ENCODE measurements at regions not wholly inside any gene's neighbourhood (a gene's known extent, or its start where the extent isn't known, plus 50 kb on each side); places are given as distances from the start of the nearest gene placed in this dataset.
"Not testable (repeated sequence)": the region's sequence is repeated elsewhere in the genome, so short reads cannot be mapped to it uniquely, and the experiment has no call there.

- Histone ChIP-seq H3K27ac (ENCODE audit: low read depth in 2 of 2, low read length in 2 of 2) (no peak overlapping the region), H3K9me3 (ENCODE audit: control insufficient read depth in 2 of 2, low read length in 2 of 2) (no peaks in the 10 kb centered on the region), H3K36me3 (ENCODE audit: control insufficient read depth in 2 of 2, insufficient read depth in 2 of 2, low read length in 2 of 2) (no peaks in the 10 kb centered on the region), H3K4me1 (ENCODE audit: control insufficient read depth in 2 of 2, insufficient read depth in 2 of 2, low read length in 2 of 2) (no peaks in the 10 kb centered on the region), H3K9ac (ENCODE audit: low read depth in 1 of 2, low read length in 2 of 2) (no peak overlapping the region), H3K4me3 (ENCODE audit: low read length in 2 of 2) (no peak overlapping the region), H3K27me3 (ENCODE audit: control insufficient read depth in 2 of 2, insufficient read depth in 2 of 2, low read length in 2 of 2) (no peaks in the 10 kb centered on the region)
Measured at GRCh38 chr7:106456329-106456728, 171.5 kb upstream of the NAMPT start.

GRCh38 chr7:106452031-106452851 lies 167.5 kb upstream of the NAMPT start:
- H3K9me3 ChIP-seq (ENCODE audit: control insufficient read depth in 2 of 2, low read length in 2 of 2): no peaks in the 10 kb centered on the region
- H3K9ac ChIP-seq (ENCODE audit: low read depth in 1 of 2, low read length in 2 of 2): no peak overlapping the region
- H3K36me3 ChIP-seq (ENCODE audit: control insufficient read depth in 2 of 2, insufficient read depth in 2 of 2, low read length in 2 of 2): no peaks in the 10 kb centered on the region
- no peaks in the 10 kb centered on the region for H3K27me3 ChIP-seq (ENCODE audit: control insufficient read depth in 2 of 2, insufficient read depth in 2 of 2, low read length in 2 of 2)
- no peak overlapping the region for H3K27ac ChIP-seq (ENCODE audit: low read depth in 2 of 2, low read length in 2 of 2)
- no peaks in the 10 kb centered on the region for H3K4me1 ChIP-seq (ENCODE audit: control insufficient read depth in 2 of 2, insufficient read depth in 2 of 2, low read length in 2 of 2)
- H3K4me3 ChIP-seq (ENCODE audit: low read length in 2 of 2): no peak overlapping the region

- Histone ChIP-seq H3K36me3 (ENCODE audit: control insufficient read depth in 2 of 2, insufficient read depth in 2 of 2, low read length in 2 of 2) (no peaks in the 10 kb centered on the region), H3K27ac (ENCODE audit: low read depth in 2 of 2, low read length in 2 of 2) (no peak overlapping the region), H3K9ac (ENCODE audit: low read depth in 1 of 2, low read length in 2 of 2) (no peak overlapping the region), H3K9me3 (ENCODE audit: control insufficient read depth in 2 of 2, low read length in 2 of 2) (no peaks in the 10 kb centered on the region), H3K27me3 (ENCODE audit: control insufficient read depth in 2 of 2, insufficient read depth in 2 of 2, low read length in 2 of 2) (no peaks in the 10 kb centered on the region), H3K4me1 (ENCODE audit: control insufficient read depth in 2 of 2, insufficient read depth in 2 of 2, low read length in 2 of 2) (no peaks in the 10 kb centered on the region), H3K4me3 (ENCODE audit: low read length in 2 of 2) (no peak overlapping the region)
Measured at GRCh38 chr7:106451171-106451570, 166.4 kb upstream of the NAMPT start.

- Histone ChIP-seq H3K4me3 (ENCODE audit: low read length in 2 of 2) (no peak overlapping the region), H3K27ac (ENCODE audit: low read depth in 2 of 2, low read length in 2 of 2) (no peak overlapping the region), H3K9ac (ENCODE audit: low read depth in 1 of 2, low read length in 2 of 2) (no peak overlapping the region), H3K9me3 (ENCODE audit: control insufficient read depth in 2 of 2, low read length in 2 of 2) (no peaks in the 10 kb centered on the region), H3K4me1 (ENCODE audit: control insufficient read depth in 2 of 2, insufficient read depth in 2 of 2, low read length in 2 of 2) (no peaks in the 10 kb centered on the region), H3K36me3 (ENCODE audit: control insufficient read depth in 2 of 2, insufficient read depth in 2 of 2, low read length in 2 of 2) (no peaks in the 10 kb centered on the region), H3K27me3 (ENCODE audit: control insufficient read depth in 2 of 2, insufficient read depth in 2 of 2, low read length in 2 of 2) (no peaks in the 10 kb centered on the region)
Measured at GRCh38 chr7:106450716-106451115, 165.9 kb upstream of the NAMPT start.

GRCh38 chr7:106448992-106449859 lies 164.4 kb upstream of the NAMPT start:
- H3K4me3 ChIP-seq (ENCODE audit: low read length in 2 of 2): no peak overlapping the region
- H3K27me3 ChIP-seq (ENCODE audit: control insufficient read depth in 2 of 2, insufficient read depth in 2 of 2, low read length in 2 of 2): no peaks in the 10 kb centered on the region
- no peaks in the 10 kb centered on the region for H3K36me3 ChIP-seq (ENCODE audit: control insufficient read depth in 2 of 2, insufficient read depth in 2 of 2, low read length in 2 of 2)
- H3K9ac ChIP-seq (ENCODE audit: low read depth in 1 of 2, low read length in 2 of 2): no peak overlapping the region
- no peaks in the 10 kb centered on the region for H3K9me3 ChIP-seq (ENCODE audit: control insufficient read depth in 2 of 2, low read length in 2 of 2)
- no peak overlapping the region for H3K27ac ChIP-seq (ENCODE audit: low read depth in 2 of 2, low read length in 2 of 2)
- no peaks in the 10 kb centered on the region for H3K4me1 ChIP-seq (ENCODE audit: control insufficient read depth in 2 of 2, insufficient read depth in 2 of 2, low read length in 2 of 2)

GRCh38 chr7:106448346-106448991 lies 163.7 kb upstream of the NAMPT start:
- H3K4me1 ChIP-seq (ENCODE audit: control insufficient read depth in 2 of 2, insufficient read depth in 2 of 2, low read length in 2 of 2): no peaks in the 10 kb centered on the region
- no peaks in the 10 kb centered on the region for H3K9me3 ChIP-seq (ENCODE audit: control insufficient read depth in 2 of 2, low read length in 2 of 2)
- H3K27me3 ChIP-seq (ENCODE audit: control insufficient read depth in 2 of 2, insufficient read depth in 2 of 2, low read length in 2 of 2): no peaks in the 10 kb centered on the region
- H3K9ac ChIP-seq (ENCODE audit: low read depth in 1 of 2, low read length in 2 of 2): no peak overlapping the region
- H3K4me3 ChIP-seq (ENCODE audit: low read length in 2 of 2): no peak overlapping the region
- no peaks in the 10 kb centered on the region for H3K36me3 ChIP-seq (ENCODE audit: control insufficient read depth in 2 of 2, insufficient read depth in 2 of 2, low read length in 2 of 2)
- no peak overlapping the region for H3K27ac ChIP-seq (ENCODE audit: low read depth in 2 of 2, low read length in 2 of 2)

- Histone ChIP-seq H3K36me3 (ENCODE audit: control insufficient read depth in 2 of 2, insufficient read depth in 2 of 2, low read length in 2 of 2) (no peaks in the 10 kb centered on the region), H3K27me3 (ENCODE audit: control insufficient read depth in 2 of 2, insufficient read depth in 2 of 2, low read length in 2 of 2) (no peaks in the 10 kb centered on the region), H3K9ac (ENCODE audit: low read depth in 1 of 2, low read length in 2 of 2) (no peak overlapping the region), H3K9me3 (ENCODE audit: control insufficient read depth in 2 of 2, low read length in 2 of 2) (no peaks in the 10 kb centered on the region), H3K27ac (ENCODE audit: low read depth in 2 of 2, low read length in 2 of 2) (no peak overlapping the region), H3K4me3 (ENCODE audit: low read length in 2 of 2) (no peak overlapping the region), H3K4me1 (ENCODE audit: control insufficient read depth in 2 of 2, insufficient read depth in 2 of 2, low read length in 2 of 2) (no peaks in the 10 kb centered on the region)
Measured at GRCh38 chr7:106447318-106447847, 162.6 kb upstream of the NAMPT start.

GRCh38 chr7:106445366-106445765 lies 160.6 kb upstream of the NAMPT start:
- H3K9me3 ChIP-seq (ENCODE audit: control insufficient read depth in 2 of 2, low read length in 2 of 2); H3K27ac ChIP-seq (ENCODE audit: low read depth in 2 of 2, low read length in 2 of 2); H3K36me3 ChIP-seq (ENCODE audit: control insufficient read depth in 2 of 2, insufficient read depth in 2 of 2, low read length in 2 of 2); H3K27me3 ChIP-seq (ENCODE audit: control insufficient read depth in 2 of 2, insufficient read depth in 2 of 2, low read length in 2 of 2); H3K9ac ChIP-seq (ENCODE audit: low read depth in 1 of 2, low read length in 2 of 2); H3K4me1 ChIP-seq (ENCODE audit: control insufficient read depth in 2 of 2, insufficient read depth in 2 of 2, low read length in 2 of 2); H3K4me3 ChIP-seq (ENCODE audit: low read length in 2 of 2): not testable (repeated sequence)

- Histone ChIP-seq H3K4me1 (ENCODE audit: control insufficient read depth in 2 of 2, insufficient read depth in 2 of 2, low read length in 2 of 2) (no peaks in the 10 kb centered on the region), H3K27me3 (ENCODE audit: control insufficient read depth in 2 of 2, insufficient read depth in 2 of 2, low read length in 2 of 2) (no peaks in the 10 kb centered on the region), H3K4me3 (ENCODE audit: low read length in 2 of 2) (no peak overlapping the region), H3K9ac (ENCODE audit: low read depth in 1 of 2, low read length in 2 of 2) (no peak overlapping the region), H3K27ac (ENCODE audit: low read depth in 2 of 2, low read length in 2 of 2) (no peak overlapping the region), H3K36me3 (ENCODE audit: control insufficient read depth in 2 of 2, insufficient read depth in 2 of 2, low read length in 2 of 2) (no peaks in the 10 kb centered on the region), H3K9me3 (ENCODE audit: control insufficient read depth in 2 of 2, low read length in 2 of 2) (no peaks in the 10 kb centered on the region)
Measured at GRCh38 chr7:106444068-106444655, 159.4 kb upstream of the NAMPT start.

Measured in mucosa of rectum (tissue), 2 donors.